HS-5 (cell line): ENCODE measurements at regions not wholly inside any gene's neighbourhood (a gene's known extent, or its start where the extent isn't known, plus 50 kb on each side); places are given as distances from the start of the nearest gene placed in this dataset.

Experiments
- DNase-seq: peaks from one replicate; pipeline ENCODE4 v3.0.0-alpha.2; 2012; ENCODE audit warnings: low read depth

DNA sequence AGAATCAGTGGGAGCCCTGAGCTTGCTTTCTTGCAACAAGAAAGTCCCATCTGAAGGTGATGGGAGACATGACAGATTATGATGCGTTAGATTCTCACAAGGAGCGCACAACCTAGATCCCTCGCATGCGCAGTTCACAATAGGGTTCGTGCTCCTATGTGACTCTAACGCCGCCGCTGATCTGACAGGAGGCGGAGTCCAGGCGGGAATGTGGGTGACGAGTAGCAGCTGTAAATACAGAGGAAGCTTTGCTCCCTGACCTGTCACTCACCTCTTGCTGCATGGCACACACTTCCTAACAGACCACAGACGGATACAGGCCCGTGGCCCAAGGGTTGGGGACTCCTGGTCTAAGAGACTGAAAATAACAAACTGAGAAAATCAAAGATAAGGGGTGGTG, 1163.4 kb upstream of the AUTS2 start:
- DNase-seq, result no peak

DNA sequence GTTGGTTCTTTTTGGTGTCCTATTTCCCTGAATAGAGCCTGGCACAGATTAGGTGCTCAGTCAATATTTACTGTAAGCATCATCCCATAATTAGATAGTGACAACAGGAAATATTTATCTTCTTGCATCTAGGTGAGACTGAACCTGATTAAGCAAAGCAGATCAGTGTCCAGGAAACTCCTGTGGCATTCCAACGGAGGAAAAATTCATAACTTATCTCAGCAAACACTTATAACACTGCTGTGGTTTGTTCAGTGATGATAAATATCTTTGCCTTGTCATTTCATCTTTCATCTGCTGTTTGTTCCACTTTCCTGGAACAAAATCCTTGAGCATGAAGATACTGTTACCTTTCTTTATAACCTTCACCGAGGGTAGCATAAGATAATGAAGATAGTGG, 1160.3 kb upstream of the AUTS2 start:
- no peak for DNase-seq

DNA sequence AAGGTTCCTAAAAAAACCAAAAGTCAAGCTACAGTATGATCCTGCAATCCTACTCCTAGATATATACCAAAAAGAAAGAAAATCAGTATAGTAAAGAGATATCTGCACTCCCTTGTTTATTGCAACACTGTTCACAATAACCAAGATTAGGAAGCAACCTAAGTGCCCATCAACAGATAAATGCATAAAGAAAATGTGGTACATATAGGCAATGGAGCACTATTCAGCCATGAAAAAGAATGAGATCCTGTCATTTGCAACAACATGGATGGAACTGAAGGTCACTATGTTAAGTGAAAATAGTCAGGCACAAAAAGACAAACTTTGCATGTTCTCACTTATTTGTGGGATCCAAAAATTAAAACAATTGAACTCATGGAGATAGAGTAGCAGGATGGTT, 1159.5 kb upstream of the AUTS2 start:
- no peak for DNase-seq

DNA sequence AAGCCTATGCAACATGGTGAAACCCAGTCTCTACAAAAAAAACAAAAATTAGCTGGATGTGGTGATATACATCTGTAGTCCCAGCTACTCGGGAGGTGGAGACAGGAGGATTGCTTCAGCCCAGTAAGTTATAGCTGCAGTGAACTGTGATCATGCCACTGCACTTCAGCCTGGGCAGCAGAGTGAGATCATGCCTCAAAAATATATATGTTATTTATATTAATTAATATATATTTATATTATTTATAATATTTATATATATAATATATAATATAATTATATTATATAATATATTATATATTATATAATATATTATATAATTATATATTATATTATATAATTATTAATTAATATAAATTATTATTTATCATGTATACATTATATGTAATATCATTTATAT, 1158.4 kb upstream of the AUTS2 start:
- DNase-seq, result no peak

DNA sequence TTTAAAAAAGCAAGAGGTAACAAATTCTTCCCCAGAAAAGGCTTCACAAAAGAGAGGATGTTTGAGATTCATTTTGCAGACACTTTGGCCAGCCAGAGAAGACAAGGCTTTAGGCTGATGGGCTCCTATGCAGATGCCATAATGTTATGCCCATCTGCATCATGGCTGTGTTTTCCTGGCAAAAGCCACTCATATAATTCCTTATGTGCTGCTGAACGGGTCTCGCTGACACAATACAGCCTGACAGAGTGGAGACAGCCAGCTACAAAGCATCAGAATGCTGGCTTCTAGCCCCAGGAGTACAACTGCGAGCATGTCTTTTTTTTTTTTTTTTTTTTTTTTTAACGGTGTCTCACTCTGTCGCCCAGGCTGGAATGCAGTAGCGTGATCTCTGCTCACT, 1157.4 kb upstream of the AUTS2 start:
- DNase-seq, result no peak

DNA sequence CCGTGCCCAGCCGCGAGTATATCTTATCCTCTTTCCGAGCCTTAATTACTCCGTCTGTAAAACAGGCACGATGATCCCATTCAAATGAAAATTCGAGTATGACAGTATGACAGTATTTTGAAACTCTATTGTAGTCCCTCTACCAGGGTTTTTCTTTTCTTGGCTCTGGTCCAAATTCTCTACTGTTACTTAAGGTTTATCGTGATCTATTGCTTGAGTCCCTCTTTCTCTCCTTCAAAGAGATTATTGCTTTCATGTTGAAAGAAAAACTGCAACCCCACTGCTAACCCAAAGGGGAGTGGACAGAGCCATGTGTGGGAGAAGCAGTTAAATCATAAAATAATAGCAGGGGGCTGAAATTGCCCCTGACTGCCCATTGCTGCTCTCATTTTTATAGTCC, 1156.6 kb upstream of the AUTS2 start:
- no peak for DNase-seq

DNA sequence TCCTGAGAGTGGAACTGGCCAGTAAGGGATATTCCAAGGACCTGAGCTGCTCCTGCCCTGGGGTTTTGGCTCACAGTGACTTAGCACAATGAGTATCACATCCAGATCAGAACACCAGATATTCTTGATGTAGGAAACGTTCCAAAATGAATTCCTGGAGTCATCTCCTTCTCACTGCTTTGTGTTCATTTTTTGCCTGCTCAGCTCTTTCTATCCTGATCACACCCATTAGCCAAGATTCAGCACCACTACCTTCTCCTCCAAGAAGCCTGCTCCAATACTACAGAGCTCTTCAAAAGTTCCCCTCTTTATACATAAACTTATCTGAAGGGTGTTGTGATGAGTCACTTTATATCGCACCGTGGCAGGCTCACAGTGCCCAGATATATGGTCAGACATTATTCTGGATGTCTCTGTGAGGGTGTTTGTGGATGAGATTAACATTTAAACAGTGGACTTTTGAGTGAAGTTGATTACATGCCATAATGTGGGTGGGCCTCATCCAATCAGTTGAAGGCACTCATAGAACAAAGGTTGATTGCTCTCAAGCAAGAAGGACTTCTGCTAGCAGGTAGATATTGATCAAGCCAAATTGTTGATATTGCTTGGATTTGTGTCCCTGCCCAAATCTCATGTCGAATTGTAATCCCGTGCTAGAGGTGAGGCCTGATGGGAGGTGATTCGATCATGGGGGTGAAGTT, 1155.2 kb upstream of the AUTS2 start:
- no peak for DNase-seq

DNA sequence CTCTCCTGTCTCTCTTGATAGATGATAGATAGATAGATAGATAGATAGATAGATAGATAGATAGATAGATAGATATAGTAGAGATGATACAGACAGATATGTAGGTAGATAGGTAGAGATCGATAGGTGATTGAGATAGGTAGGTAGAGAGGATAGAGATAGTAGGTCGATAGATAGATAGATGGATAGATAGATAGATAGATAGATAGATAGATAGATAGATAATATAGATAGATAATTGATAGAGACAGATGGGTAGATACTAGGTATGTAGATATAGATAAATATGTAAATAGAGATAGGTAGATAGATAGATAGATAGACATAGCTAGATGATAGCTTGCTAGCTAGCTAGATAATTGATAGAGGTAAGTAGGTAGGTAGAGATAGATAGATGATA, 1154.2 kb upstream of the AUTS2 start:
- DNase-seq, result no peak

DNA sequence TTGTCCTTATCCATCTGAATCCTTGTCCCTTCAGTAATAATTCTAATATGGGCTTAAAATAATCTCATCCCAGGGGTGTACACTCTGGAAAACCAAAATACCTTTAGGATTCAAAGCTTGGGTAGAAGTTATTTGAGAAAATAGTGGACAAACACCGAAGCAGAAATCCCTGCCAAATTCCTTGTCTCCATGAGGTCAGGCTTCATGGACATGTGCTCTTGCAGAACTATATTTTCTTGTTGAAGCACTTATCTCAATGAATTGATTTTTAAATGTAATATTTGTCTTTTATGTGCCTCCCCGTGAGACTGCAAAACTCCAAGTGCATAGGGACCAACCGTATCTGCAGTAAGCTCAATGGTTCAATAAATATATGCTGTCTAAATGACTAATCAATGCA, 1153.3 kb upstream of the AUTS2 start:
- DNase-seq, result no peak

DNA sequence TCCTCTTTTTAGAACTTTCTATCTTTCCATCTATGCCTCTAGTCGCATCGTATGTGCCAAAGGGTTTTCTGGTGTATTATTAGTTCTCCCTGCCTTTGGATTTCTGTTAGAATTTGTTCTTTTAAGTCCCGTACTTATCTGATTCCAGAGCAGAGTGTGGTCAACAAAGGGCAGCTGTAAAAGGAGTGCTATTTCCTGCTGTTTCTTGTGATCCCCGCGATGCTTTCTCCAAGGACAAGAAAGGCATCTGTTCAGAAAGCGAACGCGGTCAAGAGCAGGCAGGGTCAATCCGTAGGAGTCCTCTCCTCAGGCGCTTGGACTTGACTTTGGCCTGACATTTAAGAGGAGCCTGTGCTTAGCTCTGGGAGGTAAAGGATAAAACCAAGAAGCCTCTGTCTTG, 1152.1 kb upstream of the AUTS2 start:
- no peak for DNase-seq

DNA sequence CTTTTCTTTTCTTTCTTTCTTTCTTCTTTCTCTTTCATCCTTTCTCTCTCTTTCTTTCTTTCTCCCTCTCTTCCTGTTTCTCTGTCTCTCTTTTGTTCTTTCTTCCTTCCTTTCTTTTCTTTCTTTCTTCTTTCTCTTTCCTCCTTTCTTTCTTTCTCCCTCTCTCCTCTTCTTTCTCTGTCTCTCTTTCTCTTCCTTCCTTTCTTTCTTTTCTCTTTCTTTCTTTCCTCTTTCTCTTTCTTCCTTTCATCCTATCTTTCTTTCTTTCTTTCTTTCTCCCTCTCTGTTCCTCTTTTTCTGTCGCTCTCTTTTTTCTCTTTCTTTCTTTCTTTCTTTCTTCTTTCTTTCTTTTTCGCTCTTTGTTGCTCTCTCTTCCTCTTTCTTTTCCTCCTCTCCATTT, 1149.2 kb upstream of the AUTS2 start:
- DNase-seq, result no peak

DNA sequence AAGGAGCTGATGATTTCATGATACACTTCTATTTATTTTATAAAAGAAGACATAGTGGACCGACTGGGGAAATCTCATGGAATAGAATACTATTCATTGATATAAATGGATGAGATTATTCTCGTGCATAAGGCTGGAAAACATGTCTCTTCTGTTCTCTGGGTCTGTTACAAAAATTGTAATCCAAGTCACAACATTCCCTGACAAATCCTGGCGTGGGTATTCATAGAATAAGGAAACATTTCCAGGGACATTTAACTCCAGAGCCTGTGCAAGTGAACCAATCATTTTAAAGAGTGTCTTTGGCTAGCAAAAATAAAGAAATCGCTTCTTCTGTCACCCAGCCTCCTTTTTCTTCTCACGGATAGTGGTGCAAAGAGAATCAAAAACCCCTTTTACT, 1148.5 kb upstream of the AUTS2 start:
- DNase-seq, result no peak

DNA sequence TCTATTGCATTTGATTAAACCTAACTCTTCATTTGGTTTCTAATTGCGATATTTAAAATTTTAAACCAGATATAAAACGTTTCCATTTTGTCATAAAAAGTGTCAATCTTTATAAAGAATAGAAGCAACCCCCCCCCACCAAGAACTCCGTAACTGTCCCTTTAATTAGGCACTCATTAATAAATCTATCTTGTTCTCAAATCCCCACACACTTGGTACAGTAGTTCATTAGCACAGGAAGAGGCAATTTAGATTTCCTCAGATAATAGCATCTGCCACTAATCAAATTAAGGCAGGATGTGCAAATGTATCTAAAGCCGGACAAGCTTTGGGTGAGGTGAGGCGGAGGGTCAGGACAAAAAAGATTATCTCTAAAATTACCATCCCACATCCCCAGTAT, 1143.3 kb upstream of the AUTS2 start:
- no peak for DNase-seq

DNA sequence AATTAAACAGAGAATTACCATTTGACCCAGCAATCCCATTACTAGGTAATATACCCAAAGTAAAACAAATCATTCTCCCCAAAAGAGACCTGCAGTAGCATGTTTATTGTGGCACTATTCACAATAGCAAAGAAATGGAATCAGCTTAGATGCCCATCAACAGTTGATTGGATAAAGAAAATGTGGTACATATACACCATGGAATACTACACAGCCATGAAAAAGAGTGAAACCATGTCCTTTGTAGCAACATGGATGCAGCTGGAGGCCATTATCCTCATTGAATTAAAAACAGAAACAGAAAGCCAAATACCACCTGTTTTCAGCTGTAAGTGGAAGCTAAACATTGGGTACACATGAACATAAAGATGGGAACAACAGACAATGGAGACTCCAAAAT, 1141.8 kb upstream of the AUTS2 start:
- DNase-seq, result no peak

DNA sequence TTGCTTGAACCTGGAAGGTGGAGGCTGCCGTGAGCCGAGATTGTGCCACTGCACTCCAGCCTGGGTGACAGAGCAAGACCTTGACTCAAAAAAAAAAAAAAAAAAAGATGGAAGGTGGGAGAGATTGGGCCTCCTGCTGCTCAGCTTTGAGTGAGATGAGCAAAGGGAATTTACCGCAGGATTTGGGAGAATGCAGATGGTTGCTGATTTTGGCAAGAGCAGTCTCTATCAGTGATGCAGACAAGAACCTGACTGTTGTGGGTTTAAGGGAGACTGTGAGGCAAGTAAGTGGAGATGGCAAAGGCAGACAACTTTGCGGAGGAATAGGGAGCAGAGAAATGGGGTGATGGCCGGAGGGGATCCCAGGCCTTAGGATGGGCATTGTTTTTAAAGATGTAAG, 1140.8 kb upstream of the AUTS2 start:
- no peak for DNase-seq

DNA sequence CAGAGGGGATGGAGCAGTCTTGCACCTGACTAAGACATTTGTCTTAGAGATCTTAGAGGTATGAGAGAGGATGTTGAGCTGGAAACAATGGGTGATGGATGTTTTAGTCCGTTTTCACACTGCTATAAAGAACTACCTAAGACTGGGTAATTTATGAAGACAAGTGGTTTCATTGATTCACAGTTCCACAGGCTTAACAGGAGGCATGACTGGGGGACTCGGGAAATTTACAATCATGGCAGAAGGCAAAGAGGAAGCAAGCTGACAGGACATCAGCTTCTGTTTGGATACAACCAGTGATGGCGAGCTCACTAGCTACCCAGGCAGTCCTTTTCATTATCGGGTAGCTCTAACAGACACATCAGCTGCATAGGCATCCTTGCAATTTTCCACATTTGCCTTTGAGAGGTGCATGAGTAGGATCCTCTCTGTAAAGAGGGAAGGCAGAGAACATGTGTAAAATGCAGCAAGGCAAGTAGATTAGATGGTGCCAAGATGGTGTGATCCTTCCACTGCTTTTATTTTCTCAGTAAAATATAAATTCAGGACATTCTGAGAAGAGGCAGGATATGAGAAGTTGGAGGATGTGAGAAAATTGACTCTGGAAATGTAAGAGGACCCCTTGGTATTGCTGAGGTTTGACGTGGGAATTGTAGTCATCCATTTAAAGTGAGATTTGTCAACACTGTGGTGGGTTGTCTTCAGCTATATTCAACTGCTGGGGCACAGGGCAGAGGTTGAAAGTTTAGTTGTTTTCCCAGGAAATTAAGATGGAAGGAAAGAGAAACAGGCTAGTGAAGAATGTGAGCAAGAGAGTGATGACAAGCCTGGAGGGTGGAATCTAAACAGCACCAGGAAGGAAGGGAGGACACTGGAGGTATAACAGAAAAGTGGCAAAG, 1140.0 kb upstream of the AUTS2 start:
- no peak for DNase-seq

DNA sequence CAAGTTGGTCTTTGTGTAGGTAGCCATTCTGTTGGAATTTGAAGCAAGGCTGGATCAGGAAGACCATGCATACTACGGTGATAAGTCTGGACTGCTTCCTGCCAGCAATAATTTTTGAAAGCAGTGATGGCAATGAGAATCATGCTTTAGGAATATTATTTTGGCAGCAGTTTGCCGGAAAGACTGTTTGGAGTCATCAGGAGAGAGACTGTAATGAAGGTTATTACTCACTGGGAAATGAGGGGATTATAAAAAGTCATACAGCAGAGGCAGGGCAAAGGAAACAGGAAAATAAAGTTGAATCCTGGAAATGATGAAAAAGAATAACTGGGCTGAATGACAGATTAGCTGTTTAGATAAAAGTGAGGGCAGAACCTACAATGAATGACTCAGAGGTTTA, 1136.8 kb upstream of the AUTS2 start:
- no peak for DNase-seq

DNA sequence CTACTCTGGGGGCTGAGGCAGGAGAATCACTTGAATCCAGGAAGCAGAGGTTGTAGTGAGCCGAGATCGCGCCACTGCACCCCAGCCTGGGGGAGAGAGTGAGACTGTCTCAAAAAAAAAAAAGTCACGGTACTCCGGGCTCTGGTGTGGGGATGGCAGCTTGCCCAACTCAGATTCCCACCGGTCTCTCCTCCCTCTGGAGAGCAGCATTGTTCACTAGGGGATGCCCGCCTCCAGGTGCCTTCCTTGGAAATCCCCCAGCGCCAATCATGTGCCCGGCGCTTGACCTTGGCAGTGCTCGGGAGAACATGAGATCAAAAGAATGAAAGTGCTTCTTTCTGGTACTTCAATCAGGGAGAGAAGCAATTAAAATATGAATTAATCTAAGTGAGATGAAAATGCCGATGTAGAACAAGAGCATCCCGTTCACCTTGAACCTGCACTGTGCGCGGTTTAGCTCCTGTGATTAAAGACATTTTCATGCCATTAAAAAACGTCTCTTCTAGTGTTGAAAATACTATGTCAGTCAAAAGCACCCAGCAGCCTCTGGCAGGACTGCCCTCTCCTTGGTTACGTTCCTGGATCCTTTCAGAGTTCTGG, 1127.3 kb upstream of the AUTS2 start:
- DNase-seq, result no peak

DNA sequence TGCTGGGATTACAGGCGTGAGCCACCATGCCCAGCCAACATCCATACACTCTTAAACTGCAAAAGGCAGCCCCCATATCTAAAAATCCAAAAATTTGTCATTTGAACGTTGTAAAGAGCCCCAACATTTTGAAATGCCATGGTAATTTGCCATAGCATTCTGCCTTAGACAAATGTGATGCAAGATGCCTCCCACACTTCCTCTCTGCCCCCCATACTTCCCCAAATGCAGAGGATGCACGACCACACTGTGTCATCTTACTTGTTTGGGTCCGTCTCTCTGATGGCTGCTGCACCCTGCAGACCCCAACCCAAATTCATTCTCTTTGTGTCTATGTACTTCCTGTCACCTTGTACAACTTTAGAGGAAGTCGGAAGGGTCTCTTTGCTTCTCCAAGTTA, 1125.6 kb upstream of the AUTS2 start:
- DNase-seq, result no peak

DNA sequence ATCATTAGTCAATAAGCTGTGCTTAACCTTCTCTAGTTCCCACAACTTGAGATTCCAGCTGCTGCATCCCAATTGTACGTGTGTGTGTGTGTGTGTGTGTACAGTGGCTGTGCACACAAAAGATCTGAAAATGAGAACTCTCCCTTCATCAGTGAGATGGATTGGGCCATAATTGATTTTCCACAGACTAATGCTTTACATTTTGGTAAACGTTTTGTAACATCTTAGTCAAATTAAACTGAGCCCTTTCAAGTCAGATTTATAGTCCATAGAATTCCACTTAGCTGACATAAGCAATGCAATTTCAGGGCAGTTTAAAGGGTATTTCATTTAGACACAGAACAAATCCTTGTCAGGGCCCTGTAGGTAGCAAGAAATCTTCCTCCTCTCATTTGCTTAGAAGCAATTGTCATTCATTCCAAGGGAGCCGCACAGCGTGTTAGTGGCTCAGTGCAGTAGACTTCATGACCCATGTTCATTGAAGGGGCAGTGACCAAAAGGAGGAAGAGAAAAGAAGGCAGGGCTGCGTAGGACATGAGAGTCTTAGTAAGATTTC, 1123.5 kb upstream of the AUTS2 start:
- DNase-seq, result no peak

DNA sequence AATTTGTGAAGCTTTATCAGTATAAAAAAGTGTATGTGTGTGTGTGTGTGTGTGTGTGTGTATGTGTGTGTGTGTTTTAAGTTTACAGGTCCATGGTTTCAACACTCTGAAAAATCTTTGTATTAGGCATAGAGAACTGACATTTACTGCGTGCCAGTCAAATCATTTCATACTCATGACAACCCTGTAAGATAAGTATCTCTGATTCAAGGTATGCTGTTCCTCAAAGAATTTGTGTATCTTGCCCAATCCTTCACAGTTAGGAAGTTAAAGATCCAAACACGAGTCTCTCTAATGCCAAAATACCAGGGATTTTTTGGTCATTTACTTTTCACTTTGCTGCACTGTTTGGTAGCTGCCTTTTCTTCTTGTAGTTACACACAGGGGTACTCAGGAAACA, 1121.3 kb upstream of the AUTS2 start:
- DNase-seq, result no peak

DNA sequence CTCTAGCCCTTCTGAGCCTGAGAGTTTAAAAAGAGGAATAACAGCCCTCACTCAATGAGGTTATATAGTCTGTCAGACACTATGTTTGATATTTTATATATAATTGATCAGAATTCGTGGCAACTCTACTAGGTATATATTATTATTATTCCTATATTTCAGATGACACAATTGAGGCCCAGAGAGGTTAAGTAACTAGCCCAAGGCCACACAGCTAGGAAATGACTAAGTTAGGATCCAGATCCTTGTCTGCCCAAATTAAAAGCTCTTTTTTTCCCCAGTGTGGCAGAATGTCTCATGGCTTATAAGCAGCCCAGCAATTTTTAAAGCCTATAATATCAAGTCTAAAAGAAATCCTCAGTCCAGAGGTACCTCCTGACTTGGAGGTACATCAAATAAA, 1119.9 kb upstream of the AUTS2 start:
- no peak for DNase-seq

DNA sequence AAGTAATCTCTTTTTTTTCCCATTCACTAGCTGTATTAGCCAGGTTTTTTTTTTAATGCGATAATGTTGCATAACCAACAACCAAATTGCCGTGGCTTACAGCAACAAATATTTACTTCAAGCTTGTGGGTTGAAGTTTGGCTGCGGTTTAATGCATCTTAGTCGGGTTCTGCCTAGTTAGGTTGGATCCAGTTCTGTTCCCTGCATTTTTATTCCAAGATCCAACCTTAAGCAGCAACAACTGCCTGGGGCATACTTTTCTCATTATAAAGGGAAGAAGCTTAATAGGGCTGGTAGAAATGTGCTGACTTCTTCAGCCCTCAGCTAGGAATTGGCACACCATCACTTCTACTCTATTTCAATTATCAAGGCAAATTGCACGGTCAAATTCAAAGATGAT, 1115.5 kb upstream of the AUTS2 start:
- DNase-seq, result no peak
